NCI-H146 treated with DMSO at 0.1 percent for 48 hours (cell line): ENCODE measurements at regions not wholly inside any gene's neighbourhood (a gene's known extent, or its start where the extent isn't known, plus 50 kb on each side); places are given as distances from the start of the nearest gene placed in this dataset.

Source experiments
- DNase-seq: peaks from one replicate; lab custom pipeline; 2025; ENCODE audit not compliant: unreplicated experiment; lab: John Stamatoyannopoulos, UW

GRCh38 chr14:38850664-38851063 is 252.4 kb downstream of the SEC23A start:
- no peak for DNase-seq

GRCh38 chr14:38848243-38848935 is 254.6 kb downstream of the SEC23A start:
- no peak for DNase-seq

- no peak for DNase-seq
These were observed 255.9 kb downstream of the SEC23A start for GRCh38 chr14:38847161-38847560.

GRCh38 chr14:38839694-38840365 is 263.2 kb downstream of the SEC23A start:
- DNase-seq, result no peak

- no peak for DNase-seq
These were observed 264.1 kb downstream of the SEC23A start for GRCh38 chr14:38838979-38839323.

- no peak for DNase-seq
These were observed 264.7 kb downstream of the SEC23A start for GRCh38 chr14:38838049-38838978.

GRCh38 chr14:38837343-38838048 is 265.5 kb downstream of the SEC23A start:
- no peak for DNase-seq

GRCh38 chr14:38836539-38836938 is 266.5 kb downstream of the SEC23A start:
- DNase-seq, result no peak

- no peak for DNase-seq
These were observed 267.2 kb downstream of the SEC23A start for GRCh38 chr14:38835874-38836273.

- no peak for DNase-seq
These were observed 274.7 kb downstream of the SEC23A start for GRCh38 chr14:38828183-38828827.

GRCh38 chr14:38824706-38825105 is 278.3 kb downstream of the SEC23A start:
- no peak for DNase-seq

- no peak for DNase-seq
These were observed 284.5 kb downstream of the SEC23A start for GRCh38 chr14:38818555-38818954.

- no peak for DNase-seq
These were observed 294.1 kb downstream of the SEC23A start for GRCh38 chr14:38808734-38809455.

- DNase-seq, result no peak
These were observed 303.4 kb downstream of the SEC23A start for GRCh38 chr14:38799671-38800070.

- DNase-seq, result no peak
These were observed 308.4 kb downstream of the SEC23A start for GRCh38 chr14:38794677-38795076.

- no peak for DNase-seq
These were observed 311.2 kb downstream of the SEC23A start for GRCh38 chr14:38791862-38792261.

- DNase-seq, result no peak
These were observed 312.1 kb downstream of the SEC23A start for GRCh38 chr14:38790916-38791315.

GRCh38 chr14:38789805-38790204 is 313.2 kb downstream of the SEC23A start:
- no peak for DNase-seq

- DNase-seq, result no peak
These were observed 315.0 kb downstream of the SEC23A start for GRCh38 chr14:38788060-38788459.

- no peak for DNase-seq
These were observed 316.1 kb downstream of the SEC23A start for GRCh38 chr14:38786921-38787320.
